Subcutaneous abdominal adipose tissue (tissue), 5 donors: ENCODE measurements at regions not wholly inside any gene's neighbourhood (a gene's known extent, or its start where the extent isn't known, plus 50 kb on each side); places are given as distances from the start of the nearest gene placed in this dataset.

ENCODE experiments used
- H3K27ac ChIP-seq: one replicate; pipeline ENCODE4 v1.7.0; 2013; ENCODE audit warnings: low read depth, mild to moderate bottlenecking, inconsistent platforms, low read length, moderate library complexity
- H3K27me3 ChIP-seq, 5 donors: one replicate each; pipeline ENCODE4 v1.7.0; 2013; ENCODE audit warnings: low read length in 5 of 5, inconsistent platforms in 1 of 5; ENCODE audit not compliant: control insufficient read depth in 5 of 5, insufficient read depth in 4 of 5
- H3K36me3 ChIP-seq, 5 donors: one replicate each; pipeline ENCODE4 v1.7.0; 2013; ENCODE audit warnings: low read length in 5 of 5; ENCODE audit not compliant: control insufficient read depth in 5 of 5, insufficient read depth in 5 of 5
- H3K4me1 ChIP-seq, 5 donors: one replicate each; pipeline ENCODE4 v1.7.0; 2013; ENCODE audit warnings: low read length in 5 of 5, mild to moderate bottlenecking in 3 of 5, moderate library complexity in 1 of 5; ENCODE audit not compliant: control insufficient read depth in 5 of 5, insufficient read depth in 5 of 5
- H3K4me3 ChIP-seq, 5 donors: one replicate each; pipeline ENCODE4 v1.7.0; 2013; ENCODE audit warnings: low read length in 5 of 5, low read depth in 1 of 5
- H3K9ac ChIP-seq, 5 donors: one replicate each; pipeline ENCODE4 v1.7.0; 2013; ENCODE audit warnings: low read length in 5 of 5, mild to moderate bottlenecking in 4 of 5, moderate library complexity in 3 of 5
- H3K9me3 ChIP-seq, 5 donors: one replicate each; pipeline ENCODE4 v1.7.0; 2013; ENCODE audit warnings: low read length in 5 of 5; ENCODE audit not compliant: control insufficient read depth in 5 of 5
- donor health status: healthy.
- donor health status: healthy.
- donor health status: healthy.
- donor health status: healthy.
- donor health status: healthy.

- Histone ChIP-seq H3K9ac (no peak overlapping the region), H3K27me3 (no peaks in the 10 kb centered on the region), H3K4me3 (no peak overlapping the region), H3K27ac (peak overlapping the region; percentile 5), H3K36me3 (no peaks in the 10 kb centered on the region), H3K4me1 (peaks cover 0 to 25% (median 0%) of the 10 kb centered on the region in 5 donors), H3K9me3 (no peaks in the 10 kb centered on the region)
These were observed 479.4 kb upstream of the TCF4 start for GRCh38 chr18:56067214-56067894.

GRCh38 chr18:56066524-56067213 is 478.7 kb upstream of the TCF4 start:
- Histone ChIP-seq H3K9ac (no peak overlapping the region), H3K4me3 (no peak overlapping the region), H3K27me3 (no peaks in the 10 kb centered on the region), H3K27ac (peak overlapping the region; percentile 2), H3K36me3 (no peaks in the 10 kb centered on the region), H3K9me3 (no peaks in the 10 kb centered on the region), H3K4me1 (peaks cover 0 to 25% (median 0%) of the 10 kb centered on the region in 5 donors)

GRCh38 chr18:56065086-56065485 is 477.1 kb upstream of the TCF4 start:
- Histone ChIP-seq H3K9me3 (no peaks in the 10 kb centered on the region), H3K27me3 (no peaks in the 10 kb centered on the region), H3K4me1 (peaks cover 0 to 25% (median 0%) of the 10 kb centered on the region in 5 donors), H3K9ac (no peak overlapping the region), H3K27ac (no peak overlapping the region), H3K4me3 (no peak overlapping the region), H3K36me3 (no peaks in the 10 kb centered on the region)

- H3K4me3 ChIP-seq, result no peak overlapping the region
- no peak overlapping the region for H3K27ac ChIP-seq
- H3K27me3 ChIP-seq, result no peaks in the 10 kb centered on the region
- no peak overlapping the region for H3K9ac ChIP-seq
- peaks cover 0 to 18% (median 0%) of the 10 kb centered on the region in 5 donors for H3K4me1 ChIP-seq
- H3K36me3 ChIP-seq, result no peaks in the 10 kb centered on the region
- no peaks in the 10 kb centered on the region for H3K9me3 ChIP-seq
These were observed 474.9 kb upstream of the TCF4 start for GRCh38 chr18:56062931-56063330.

GRCh38 chr18:56060967-56061541 is 473.1 kb upstream of the TCF4 start:
- H3K27me3 ChIP-seq, result no peaks in the 10 kb centered on the region
- H3K9me3 ChIP-seq, result no peaks in the 10 kb centered on the region
- no peak overlapping the region for H3K4me3 ChIP-seq
- no peaks in the 10 kb centered on the region for H3K36me3 ChIP-seq
- H3K9ac ChIP-seq, result no peak overlapping the region
- no peaks in the 10 kb centered on the region for H3K4me1 ChIP-seq
- no peak overlapping the region for H3K27ac ChIP-seq

GRCh38 chr18:56052202-56052601 is 464.2 kb upstream of the TCF4 start:
- Histone ChIP-seq H3K9ac (no peak overlapping the region), H3K27me3 (no peaks in the 10 kb centered on the region), H3K4me3 (no peak overlapping the region), H3K27ac (no peak overlapping the region), H3K4me1 (no peaks in the 10 kb centered on the region), H3K36me3 (no peaks in the 10 kb centered on the region), H3K9me3 (peaks cover 0 to 11% (median 6%) of the 10 kb centered on the region in 5 donors)

GRCh38 chr18:56044239-56044638 is 456.2 kb upstream of the TCF4 start:
- Histone ChIP-seq H3K27ac (no peak overlapping the region), H3K27me3 (no peaks in the 10 kb centered on the region), H3K4me3 (no peak overlapping the region), H3K36me3 (no peaks in the 10 kb centered on the region), H3K4me1 (no peaks in the 10 kb centered on the region), H3K9ac (no peak overlapping the region), H3K9me3 (peaks cover 0 to 13% (median 9%) of the 10 kb centered on the region in 5 donors)

- Histone ChIP-seq H3K27me3 (no peaks in the 10 kb centered on the region), H3K4me1 (no peaks in the 10 kb centered on the region), H3K36me3 (no peaks in the 10 kb centered on the region), H3K9ac (no peak overlapping the region), H3K9me3 (peaks cover 0 to 12% (median 9%) of the 10 kb centered on the region in 5 donors), H3K27ac (no peak overlapping the region), H3K4me3 (no peak overlapping the region)
These were observed 455.7 kb upstream of the TCF4 start for GRCh38 chr18:56043641-56044061.

- H3K4me1 ChIP-seq, result no peaks in the 10 kb centered on the region
- H3K9ac ChIP-seq, result no peak overlapping the region
- H3K4me3 ChIP-seq, result no peak overlapping the region
- H3K36me3 ChIP-seq, result no peaks in the 10 kb centered on the region
- H3K27me3 ChIP-seq, result no peaks in the 10 kb centered on the region
- peaks cover 0 to 5% (median 3%) of the 10 kb centered on the region in 5 donors for H3K9me3 ChIP-seq
- H3K27ac ChIP-seq, result no peak overlapping the region
These were observed 455.0 kb upstream of the TCF4 start for GRCh38 chr18:56042915-56043536.
